GM21737 (cell line): ENCODE measurements at regions not wholly inside any gene's neighbourhood (a gene's known extent, or its start where the extent isn't known, plus 50 kb on each side); places are given as distances from the start of the nearest gene placed in this dataset.
"Not testable (repeated sequence)": the region's sequence is repeated elsewhere in the genome, so short reads cannot be mapped to it uniquely, and the experiment has no call there.

ENCODE experiments used
- ATAC-seq: cut with Tn5 transposase; IDR thresholded peaks from one replicate; pipeline ENCODE4 v1.9.1; 2021; ENCODE audit warnings: mild to moderate bottlenecking, moderate library complexity; ENCODE audit not compliant: unreplicated experiment

GRCh38 chr1:166304131-166304530 is 137.3 kb upstream of the FAM78B start:
- no peak for ATAC-seq

GRCh38 chr1:166305371-166305770 is 138.6 kb upstream of the FAM78B start:
- no peak for ATAC-seq

- ATAC-seq, result no peak
These were observed 140.7 kb upstream of the FAM78B start for GRCh38 chr1:166307261-166308188.

GRCh38 chr1:166316306-166316705 is 149.5 kb upstream of the FAM78B start:
- ATAC-seq, result not testable (repeated sequence)

GRCh38 chr1:166322470-166322869 is 155.7 kb upstream of the FAM78B start:
- ATAC-seq, result no peak

- no peak for ATAC-seq
These were observed 161.1 kb upstream of the FAM78B start for GRCh38 chr1:166327886-166328285.

GRCh38 chr1:166328956-166329355 is 162.2 kb upstream of the FAM78B start:
- no peak for ATAC-seq

GRCh38 chr1:166330096-166330495 is 163.3 kb upstream of the FAM78B start:
- ATAC-seq, result no peak

- ATAC-seq, result no peak
These were observed 171.3 kb upstream of the FAM78B start for GRCh38 chr1:166338105-166338504.

GRCh38 chr1:166340709-166341108 is 173.9 kb upstream of the FAM78B start:
- no peak for ATAC-seq

- no peak for ATAC-seq
These were observed 176.5 kb upstream of the FAM78B start for GRCh38 chr1:166343276-166343675.

GRCh38 chr1:166350490-166350889 is 183.7 kb upstream of the FAM78B start:
- no peak for ATAC-seq

GRCh38 chr1:166351676-166352075 is 184.9 kb upstream of the FAM78B start:
- ATAC-seq, result no peak

GRCh38 chr1:166353213-166353612 is 186.4 kb upstream of the FAM78B start:
- ATAC-seq, result no peak

- ATAC-seq, result no peak
These were observed 187.6 kb upstream of the FAM78B start for GRCh38 chr1:166354406-166354805.

GRCh38 chr1:166365081-166365480 is 198.3 kb upstream of the FAM78B start:
- no peak for ATAC-seq

- no peak for ATAC-seq
These were observed 201.2 kb upstream of the FAM78B start for GRCh38 chr1:166368030-166368429.

- no peak for ATAC-seq
These were observed 211.1 kb upstream of the FAM78B start for GRCh38 chr1:166377896-166378295.

GRCh38 chr1:166378805-166379204 is 212.0 kb upstream of the FAM78B start:
- no peak for ATAC-seq

GRCh38 chr1:166379447-166379846 is 212.6 kb upstream of the FAM78B start:
- no peak for ATAC-seq

- ATAC-seq, result no peak
These were observed 216.3 kb upstream of the FAM78B start for GRCh38 chr1:166383137-166383536.

GRCh38 chr1:166383635-166384346 is 217.0 kb upstream of the FAM78B start:
- no peak for ATAC-seq
